ENCODE measurements at regions not wholly inside any gene's neighbourhood (a gene's known extent, or its start where the extent isn't known, plus 50 kb on each side); places are given as distances from the start of the nearest gene placed in this dataset.

GRCh38 chr9:81071108-81071507 lies 618.2 kb downstream of the TLE1 start:
- FAIRE-seq, result no peak
- no peak for TF ChIP-seq CTCF (optimal IDR thresholded peaks at IDR 0.05 in 1 of 3, IDR thresholded peaks at IDR 0.05 in 1 of 3, conservative IDR thresholded peaks at IDR 0.05 in 1 of 3; ENCODE audit: extremely low read depth in 1 of 3, insufficient read depth in 2 of 3, low read length in 3 of 3)
- no peak for TF ChIP-seq EZH2 (IDR thresholded peaks at IDR 0.05; ENCODE audit: low read length)

DNA sequence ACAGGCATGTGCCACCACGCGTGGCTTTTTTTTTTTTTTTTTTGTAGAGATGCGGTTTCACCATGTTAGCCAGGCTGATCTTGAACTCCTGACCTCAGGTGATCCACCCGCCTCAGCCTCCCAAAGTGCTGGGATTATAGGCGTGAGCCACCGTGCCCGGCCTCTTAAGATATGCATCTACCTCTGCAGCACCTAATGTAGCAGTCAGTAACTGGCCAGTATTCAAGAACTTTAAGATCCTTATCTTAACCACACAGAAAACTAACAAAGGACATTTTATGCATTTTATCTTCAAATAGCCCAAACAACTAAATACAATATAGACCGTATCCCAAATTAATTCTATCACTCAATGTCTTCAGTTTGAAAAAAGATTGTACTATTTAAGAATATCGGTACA lies 618.7 kb downstream of the TLE1 start:
- no peak overlapping the region for H3K27ac ChIP-seq (ENCODE audit: control insufficient read depth, insufficient read depth, low read length)
- no peaks in the 10 kb centered on the region for H3K79me2 ChIP-seq (ENCODE audit: control insufficient read depth, insufficient read depth, low read length)
- H3K9me3 ChIP-seq (ENCODE audit: control insufficient read depth, low read depth, low read length), result no peaks in the 10 kb centered on the region
- no peaks in the 10 kb centered on the region for H3K4me1 ChIP-seq (ENCODE audit: control insufficient read depth, extremely low read depth, insufficient read depth, low read length)
- H3K9ac ChIP-seq (ENCODE audit: control insufficient read depth, extremely low read depth, insufficient read depth, low read length), result no peak overlapping the region
- no peak for TF ChIP-seq EZH2 (IDR thresholded peaks at IDR 0.05; ENCODE audit: low read length)
- no peak for TF ChIP-seq CTCF (optimal IDR thresholded peaks at IDR 0.05 in 1 of 3, IDR thresholded peaks at IDR 0.05 in 1 of 3, conservative IDR thresholded peaks at IDR 0.05 in 1 of 3; ENCODE audit: extremely low read depth in 1 of 3, insufficient read depth in 2 of 3, low read length in 3 of 3)
- no peak overlapping the region for H2AFZ ChIP-seq (ENCODE audit: control insufficient read depth, low read length)
- H3K4me2 ChIP-seq (ENCODE audit: control insufficient read depth, extremely low read depth, insufficient read depth, low read depth, low read length), result no peak overlapping the region
- no peaks in the 10 kb centered on the region for H3K36me3 ChIP-seq (ENCODE audit: control insufficient read depth in 2 of 2, extremely low read depth in 1 of 2, insufficient read depth in 2 of 2, low read length in 2 of 2)
- FAIRE-seq (no peak), DNase-seq (ENCODE audit: low read depth, low spot score) (no peak)
- no peaks in the 10 kb centered on the region for H4K20me1 ChIP-seq (ENCODE audit: control insufficient read depth, extremely low read depth, insufficient read depth, low read length)
- no peaks in the 10 kb centered on the region for H3K27me3 ChIP-seq (ENCODE audit: control insufficient read depth, extremely low read depth, insufficient read depth, low read length)
- H3K4me3 ChIP-seq (ENCODE audit: control insufficient read depth in 2 of 3, extremely low read depth in 1 of 3, insufficient read depth in 2 of 3, low read depth in 1 of 3, low read length in 3 of 3), result no peak overlapping the region
- dilution Hi-C loops (cut with MboI; ENCODE audit: extremely low pct_ligation_motif_present, low sequenced_read_pairs), result no loop called here
- H3K9me1 ChIP-seq (ENCODE audit: control insufficient read depth, extremely low read depth, insufficient read depth, low read length), result no peaks in the 10 kb centered on the region

More at GRCh38 chr9:81071108-81071507, 618.2 kb downstream of the TLE1 start:
- DNase-seq (ENCODE audit: low read depth, low spot score), result no peak
- no peak overlapping the region for H3K4me3 ChIP-seq (ENCODE audit: control insufficient read depth in 2 of 3, extremely low read depth in 1 of 3, insufficient read depth in 2 of 3, low read depth in 1 of 3, low read length in 3 of 3)
- dilution Hi-C loops (cut with MboI; ENCODE audit: extremely low pct_ligation_motif_present, low sequenced_read_pairs), result no loop called here
- no peaks in the 10 kb centered on the region for H3K9me1 ChIP-seq (ENCODE audit: control insufficient read depth, extremely low read depth, insufficient read depth, low read length)
- H3K4me2 ChIP-seq (ENCODE audit: control insufficient read depth, extremely low read depth, insufficient read depth, low read depth, low read length), result no peak overlapping the region
- H4K20me1 ChIP-seq (ENCODE audit: control insufficient read depth, extremely low read depth, insufficient read depth, low read length), result no peaks in the 10 kb centered on the region
- H3K27me3 ChIP-seq (ENCODE audit: control insufficient read depth, extremely low read depth, insufficient read depth, low read length), result no peaks in the 10 kb centered on the region
- no peak overlapping the region for H2AFZ ChIP-seq (ENCODE audit: control insufficient read depth, low read length)
- no peaks in the 10 kb centered on the region for H3K4me1 ChIP-seq (ENCODE audit: control insufficient read depth, extremely low read depth, insufficient read depth, low read length)
- H3K27ac ChIP-seq (ENCODE audit: control insufficient read depth, insufficient read depth, low read length), result no peak overlapping the region
- no peaks in the 10 kb centered on the region for H3K36me3 ChIP-seq (ENCODE audit: control insufficient read depth in 2 of 2, extremely low read depth in 1 of 2, insufficient read depth in 2 of 2, low read length in 2 of 2)
- H3K9ac ChIP-seq (ENCODE audit: control insufficient read depth, extremely low read depth, insufficient read depth, low read length), result no peak overlapping the region
- H3K9me3 ChIP-seq (ENCODE audit: control insufficient read depth, low read depth, low read length), result no peaks in the 10 kb centered on the region
- H3K79me2 ChIP-seq (ENCODE audit: control insufficient read depth, insufficient read depth, low read length), result no peaks in the 10 kb centered on the region
